Progenitor cell of endocrine pancreas (in vitro differentiated cells): ENCODE measurements at regions not wholly inside any gene's neighbourhood (a gene's known extent, or its start where the extent isn't known, plus 50 kb on each side); places are given as distances from the start of the nearest gene placed in this dataset.

Experiments
- DNase-seq: peaks from one replicate; pipeline ENCODE4 v3.0.0; 2021; ENCODE audit warnings: low spot score; ENCODE audit not compliant: unreplicated experiment
- H3K27ac Mint-ChIP-seq: 2 replicates; pipeline ENCODE4 v1.8.0; 2021; ENCODE audit warnings: mild to moderate bottlenecking, moderate library complexity, mixed read lengths
- H3K27me3 Mint-ChIP-seq: 2 replicates; pipeline ENCODE4 v1.8.0; 2021; ENCODE audit warnings: mixed read lengths
- H3K36me3 Mint-ChIP-seq: 2 replicates; pipeline ENCODE4 v1.8.0; 2022; ENCODE audit warnings: mixed read lengths; ENCODE audit not compliant: insufficient read depth
- H3K4me1 Mint-ChIP-seq: 2 replicates; pipeline ENCODE4 v1.8.0; 2021; ENCODE audit warnings: low read depth, mixed read lengths
- H3K4me3 Mint-ChIP-seq: 2 replicates; pipeline ENCODE4 v1.8.0; 2021; ENCODE audit warnings: low read depth, mild to moderate bottlenecking, moderate library complexity, mixed read lengths
- H3K9me3 Mint-ChIP-seq: 2 replicates; pipeline ENCODE4 v1.8.0; 2021; ENCODE audit warnings: low read depth, mixed read lengths
- CTCF ChIP-seq: fragments of 200-600 bp; sonication (generic); IDR thresholded peaks from one replicate; pipeline ENCODE4 v1.5.0; 2021; ENCODE audit warnings: antibody characterized with exemption, mild to moderate bottlenecking; ENCODE audit not compliant: unreplicated experiment

GRCh38 chr3:22916933-22917332 lies 286.2 kb upstream of the UBE2E2 start:
- H3K9me3 Mint-ChIP-seq = no peaks in the 10 kb centered on the region
- no peak for TF ChIP-seq CTCF
- H3K27me3 Mint-ChIP-seq = no peaks in the 10 kb centered on the region
- no peaks in the 10 kb centered on the region for H3K36me3 Mint-ChIP-seq
- no peaks in the 10 kb centered on the region for H3K4me1 Mint-ChIP-seq
- DNase-seq = no peak
- no peak overlapping the region for H3K27ac Mint-ChIP-seq
- no peak overlapping the region for H3K4me3 Mint-ChIP-seq

GRCh38 chr3:22920006-22920405 lies 283.1 kb upstream of the UBE2E2 start:
- Mint-ChIP-seq H3K27me3 (no peaks in the 10 kb centered on the region), H3K4me3 (no peak overlapping the region), H3K4me1 (no peaks in the 10 kb centered on the region), H3K27ac (no peak overlapping the region), H3K36me3 (no peaks in the 10 kb centered on the region), H3K9me3 (no peaks in the 10 kb centered on the region)
- no peak for DNase-seq
- no peak for TF ChIP-seq CTCF

- Mint-ChIP-seq H3K27me3 (no peaks in the 10 kb centered on the region), H3K4me3 (no peak overlapping the region), H3K36me3 (no peaks in the 10 kb centered on the region), H3K9me3 (no peaks in the 10 kb centered on the region), H3K4me1 (no peaks in the 10 kb centered on the region), H3K27ac (no peak overlapping the region)
- TF ChIP-seq CTCF = peak; percentile 47
- DNase-seq = no peak
Measured at GRCh38 chr3:22922317-22922716, 280.8 kb upstream of the UBE2E2 start.

GRCh38 chr3:22923711-22924110 lies 279.4 kb upstream of the UBE2E2 start:
- Mint-ChIP-seq H3K27ac (no peak overlapping the region), H3K4me1 (peaks cover 4% of the 10 kb centered on the region), H3K27me3 (no peaks in the 10 kb centered on the region), H3K9me3 (no peaks in the 10 kb centered on the region), H3K4me3 (no peak overlapping the region), H3K36me3 (no peaks in the 10 kb centered on the region)
- DNase-seq = no peak
- TF ChIP-seq CTCF = no peak

- Mint-ChIP-seq H3K27ac (no peak overlapping the region), H3K4me1 (peaks cover 4% of the 10 kb centered on the region), H3K36me3 (no peaks in the 10 kb centered on the region), H3K27me3 (no peaks in the 10 kb centered on the region), H3K9me3 (no peaks in the 10 kb centered on the region), H3K4me3 (no peak overlapping the region)
- no peak for DNase-seq
- TF ChIP-seq CTCF = no peak
Measured at GRCh38 chr3:22928216-22929110, 274.7 kb upstream of the UBE2E2 start.
